ENCODE measurements at regions not wholly inside any gene's neighbourhood (a gene's known extent, or its start where the extent isn't known, plus 50 kb on each side); places are given as distances from the start of the nearest gene placed in this dataset.
A peak's percentile ranks its signal among the peaks of the same experiment; 100 is the strongest.

- no peak for DNase-seq
These were observed 256.4 kb upstream of the SOX21 start for GRCh38 chr13:94968757-94969086.

GRCh38 chr13:94968040-94968756 is 255.9 kb upstream of the SOX21 start:
- DNase-seq = peak; percentile 2

GRCh38 chr13:94967183-94968039 is 255.1 kb upstream of the SOX21 start:
- DNase-seq = peak; percentile 5

- DNase-seq = no peak
These were observed 254.1 kb upstream of the SOX21 start for GRCh38 chr13:94966422-94966955.

GRCh38 chr13:94959626-94960025 is 247.3 kb upstream of the SOX21 start:
- no peak for DNase-seq

- no peak for DNase-seq
These were observed 244.2 kb upstream of the SOX21 start for GRCh38 chr13:94956417-94957110.

- no peak for DNase-seq
These were observed 240.4 kb upstream of the SOX21 start for GRCh38 chr13:94952787-94953186.

- DNase-seq = peak; percentile 7
These were observed 238.0 kb upstream of the SOX21 start for GRCh38 chr13:94950303-94950702.

GRCh38 chr13:94947965-94948371 is 235.6 kb upstream of the SOX21 start:
- peak; percentile 3 for DNase-seq

GRCh38 chr13:94947392-94947791 is 235.0 kb upstream of the SOX21 start:
- no peak for DNase-seq

- DNase-seq = no peak
These were observed 233.7 kb upstream of the SOX21 start for GRCh38 chr13:94946039-94946438.

- no peak for DNase-seq
These were observed 225.8 kb upstream of the SOX21 start for GRCh38 chr13:94938124-94938523.

GRCh38 chr13:94936633-94937032 is 224.3 kb upstream of the SOX21 start:
- no peak for DNase-seq

- no peak for DNase-seq
These were observed 221.6 kb upstream of the SOX21 start for GRCh38 chr13:94933936-94934335.

GRCh38 chr13:94933230-94933751 is 220.9 kb upstream of the SOX21 start:
- no peak for DNase-seq

GRCh38 chr13:94928127-94928775 is 215.9 kb upstream of the SOX21 start:
- DNase-seq = no peak

GRCh38 chr13:94925263-94925662 is 212.9 kb upstream of the SOX21 start:
- DNase-seq = no peak

GRCh38 chr13:94921181-94921580 is 208.8 kb upstream of the SOX21 start:
- no peak for DNase-seq

GRCh38 chr13:94920578-94920977 is 208.2 kb upstream of the SOX21 start:
- DNase-seq = no peak

GRCh38 chr13:94917824-94918223 is 205.5 kb upstream of the SOX21 start:
- peak; percentile 3 for DNase-seq

GRCh38 chr13:94914895-94915294 is 202.6 kb upstream of the SOX21 start:
- peak; percentile 71 for DNase-seq

GRCh38 chr13:94906605-94907004 is 194.3 kb upstream of the SOX21 start:
- DNase-seq = no peak
